Renal cortical epithelial cell (primary cell): ENCODE measurements at regions not wholly inside any gene's neighbourhood (a gene's known extent, or its start where the extent isn't known, plus 50 kb on each side); places are given as distances from the start of the nearest gene placed in this dataset.
A peak's percentile ranks its signal among the peaks of the same experiment; 100 is the strongest.

ENCODE experiments used
- DNase-seq: peaks from one replicate; pipeline ENCODE4 v3.0.0-alpha.2; 2011; ENCODE audit warnings: low read depth

- DNase-seq = peak; percentile 85
These were observed 144.1 kb upstream of the STK17B start for GRCh38 chr2:196315388-196316049.

GRCh38 chr2:196316050-196316430 is 144.7 kb upstream of the STK17B start:
- DNase-seq = peak; percentile 24

- DNase-seq = no peak
These were observed 147.4 kb upstream of the STK17B start for GRCh38 chr2:196318517-196319377.

GRCh38 chr2:196322973-196323810 is 151.8 kb upstream of the STK17B start:
- DNase-seq = peak; percentile 31

GRCh38 chr2:196324211-196324610 is 152.8 kb upstream of the STK17B start:
- DNase-seq = no peak

- no peak for DNase-seq
These were observed 156.8 kb upstream of the STK17B start for GRCh38 chr2:196328088-196328680.

- no peak for DNase-seq
These were observed 158.6 kb upstream of the STK17B start for GRCh38 chr2:196329959-196330358.

- DNase-seq = no peak
These were observed 159.3 kb upstream of the STK17B start for GRCh38 chr2:196330645-196331044.

- peak; percentile 58 for DNase-seq
These were observed 159.8 kb upstream of the STK17B start for GRCh38 chr2:196331143-196331542.

- no peak for DNase-seq
These were observed 160.5 kb upstream of the STK17B start for GRCh38 chr2:196331851-196332250.

- DNase-seq = no peak
These were observed 162.0 kb upstream of the STK17B start for GRCh38 chr2:196333397-196333796.

- no peak for DNase-seq
These were observed 163.3 kb upstream of the STK17B start for GRCh38 chr2:196334710-196335109.

- no peak for DNase-seq
These were observed 163.8 kb upstream of the STK17B start for GRCh38 chr2:196335221-196335634.

GRCh38 chr2:196336207-196336606 is 164.8 kb upstream of the STK17B start:
- DNase-seq = no peak

- no peak for DNase-seq
These were observed 165.3 kb upstream of the STK17B start for GRCh38 chr2:196336715-196337114.

GRCh38 chr2:196337208-196337953 is 166.0 kb upstream of the STK17B start:
- DNase-seq = peak; percentile 32

- DNase-seq = no peak
These were observed 167.1 kb upstream of the STK17B start for GRCh38 chr2:196338440-196338839.

- no peak for DNase-seq
These were observed 170.0 kb upstream of the STK17B start for GRCh38 chr2:196341277-196341841.

- DNase-seq = no peak
These were observed 173.0 kb upstream of the STK17B start for GRCh38 chr2:196344397-196344796.

GRCh38 chr2:196353717-196354116 is 182.3 kb upstream of the STK17B start:
- no peak for DNase-seq

GRCh38 chr2:196354186-196354585 is 182.8 kb upstream of the STK17B start:
- DNase-seq = no peak
